NCI-H524 (cell line): ENCODE measurements at regions not wholly inside any gene's neighbourhood (a gene's known extent, or its start where the extent isn't known, plus 50 kb on each side); places are given as distances from the start of the nearest gene placed in this dataset.

Experiments used
- DNase-seq, 2 experiments: peaks; one replicate each; lab custom pipeline; 2025; lab: John Stamatoyannopoulos, UW

- DNase-seq, result no peak
Observed at GRCh38 chr20:62545901-62546525, 70.2 kb upstream of the GATA5 start.

GRCh38 chr20:62546606-62547005, 70.8 kb upstream of the GATA5 start:
- no peak for DNase-seq

- no peak for DNase-seq
Observed at GRCh38 chr20:62547364-62547763, 71.6 kb upstream of the GATA5 start.

- DNase-seq, result no peak
Observed at GRCh38 chr20:62548471-62548870, 72.7 kb upstream of the GATA5 start.

GRCh38 chr20:62549029-62549428, 73.2 kb upstream of the GATA5 start:
- DNase-seq, result no peak

GRCh38 chr20:62549499-62550086, 73.8 kb upstream of the GATA5 start:
- DNase-seq, result no peak

- peak in 1 of 2 experiments; percentile 23 for DNase-seq
Observed at GRCh38 chr20:62550087-62550632, 74.4 kb upstream of the GATA5 start.

GRCh38 chr20:62551407-62552323, 75.9 kb upstream of the GATA5 start:
- peak in 1 of 2 experiments; percentile 29 for DNase-seq

- no peak for DNase-seq
Observed at GRCh38 chr20:62552613-62553012, 76.8 kb upstream of the GATA5 start.

GRCh38 chr20:62553136-62553837, 77.5 kb upstream of the GATA5 start:
- no peak for DNase-seq

- DNase-seq, result no peak
Observed at GRCh38 chr20:62553838-62554161, 78.0 kb upstream of the GATA5 start.

- DNase-seq, result no peak
Observed at GRCh38 chr20:62554214-62554897, 78.6 kb upstream of the GATA5 start.

- no peak for DNase-seq
Observed at GRCh38 chr20:62554898-62555641, 79.3 kb upstream of the GATA5 start.

- DNase-seq, result no peak
Observed at GRCh38 chr20:62555642-62556420, 80.0 kb upstream of the GATA5 start.

- DNase-seq, result no peak
Observed at GRCh38 chr20:62557462-62557861, 81.7 kb upstream of the GATA5 start.

GRCh38 chr20:62557999-62558408, 82.2 kb upstream of the GATA5 start:
- no peak for DNase-seq

- peak in 1 of 2 experiments; percentile 10 for DNase-seq
Observed at GRCh38 chr20:62558779-62559178, 83.0 kb upstream of the GATA5 start.

- DNase-seq, result no peak
Observed at GRCh38 chr20:62560162-62560561, 82.1 kb upstream of the SLCO4A1 start.

- DNase-seq, result no peak
Observed at GRCh38 chr20:62561182-62561581, 81.1 kb upstream of the SLCO4A1 start.

GRCh38 chr20:62561948-62562347, 80.4 kb upstream of the SLCO4A1 start:
- no peak for DNase-seq
